Neutrophil (primary cell): ENCODE measurements at regions not wholly inside any gene's neighbourhood (a gene's known extent, or its start where the extent isn't known, plus 50 kb on each side); places are given as distances from the start of the nearest gene placed in this dataset.

Experiments used
- H3K27ac ChIP-seq: fragments of 200-600 bp; sonication (generic); 2 replicates; pipeline ENCODE4 v1.5.1; 2016; ENCODE audit warnings: mild to moderate bottlenecking, moderate library complexity
- H3K27me3 ChIP-seq: fragments of 200-600 bp; sonication (generic); 2 replicates; pipeline ENCODE4 v1.6.0; 2016; ENCODE audit warnings: mild to moderate bottlenecking
- H3K36me3 ChIP-seq: fragments of 200-600 bp; sonication (generic); 2 replicates; pipeline ENCODE4 v1.5.1; 2017
- H3K4me1 ChIP-seq, 2 experiments: fragments of 200-600 bp in 1 of 2; sonication (generic) in 1 of 2; 1 replicate in 1 of 2; 2 replicates in 1 of 2; pipeline versions ENCODE4 v1.5.1 to v1.6.1; 2013 to 2016; ENCODE audit warnings: low read depth in 1 of 2, low read length in 1 of 2, mild to moderate bottlenecking in 1 of 2, moderate library complexity in 1 of 2; ENCODE audit not compliant: control insufficient read depth in 1 of 2, insufficient read depth in 1 of 2
- H3K4me3 ChIP-seq, 2 experiments: fragments of 200-600 bp in 1 of 2; sonication (generic) in 1 of 2; 1 replicate in 1 of 2; 2 replicates in 1 of 2; pipeline ENCODE4 v1.5.1; 2013 to 2016; ENCODE audit warnings: low read depth in 1 of 2, low read length in 1 of 2, mild to moderate bottlenecking in 1 of 2, moderate library complexity in 1 of 2
- H3K9me3 ChIP-seq: fragments of 200-600 bp; sonication (generic); 2 replicates; pipeline ENCODE4 v1.5.1; 2016
- TF ChIP-seq, protein P1 (sequence below): fragments of 200-600 bp; sonication (generic); IDR thresholded peaks from 2 replicates; pipeline ENCODE4 v1.5.1; 2016; ENCODE audit warnings: antibody characterized with exemption

GRCh38 chr9:86858009-86858408 is 89.3 kb downstream of the GAS1 start:
- H3K27ac ChIP-seq = no peak overlapping the region
- no peaks in the 10 kb centered on the region for H3K36me3 ChIP-seq
- TF ChIP-seq, protein P1, sequence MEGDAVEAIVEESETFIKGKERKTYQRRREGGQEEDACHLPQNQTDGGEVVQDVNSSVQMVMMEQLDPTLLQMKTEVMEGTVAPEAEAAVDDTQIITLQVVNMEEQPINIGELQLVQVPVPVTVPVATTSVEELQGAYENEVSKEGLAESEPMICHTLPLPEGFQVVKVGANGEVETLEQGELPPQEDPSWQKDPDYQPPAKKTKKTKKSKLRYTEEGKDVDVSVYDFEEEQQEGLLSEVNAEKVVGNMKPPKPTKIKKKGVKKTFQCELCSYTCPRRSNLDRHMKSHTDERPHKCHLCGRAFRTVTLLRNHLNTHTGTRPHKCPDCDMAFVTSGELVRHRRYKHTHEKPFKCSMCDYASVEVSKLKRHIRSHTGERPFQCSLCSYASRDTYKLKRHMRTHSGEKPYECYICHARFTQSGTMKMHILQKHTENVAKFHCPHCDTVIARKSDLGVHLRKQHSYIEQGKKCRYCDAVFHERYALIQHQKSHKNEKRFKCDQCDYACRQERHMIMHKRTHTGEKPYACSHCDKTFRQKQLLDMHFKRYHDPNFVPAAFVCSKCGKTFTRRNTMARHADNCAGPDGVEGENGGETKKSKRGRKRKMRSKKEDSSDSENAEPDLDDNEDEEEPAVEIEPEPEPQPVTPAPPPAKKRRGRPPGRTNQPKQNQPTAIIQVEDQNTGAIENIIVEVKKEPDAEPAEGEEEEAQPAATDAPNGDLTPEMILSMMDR = no peak

DNA sequence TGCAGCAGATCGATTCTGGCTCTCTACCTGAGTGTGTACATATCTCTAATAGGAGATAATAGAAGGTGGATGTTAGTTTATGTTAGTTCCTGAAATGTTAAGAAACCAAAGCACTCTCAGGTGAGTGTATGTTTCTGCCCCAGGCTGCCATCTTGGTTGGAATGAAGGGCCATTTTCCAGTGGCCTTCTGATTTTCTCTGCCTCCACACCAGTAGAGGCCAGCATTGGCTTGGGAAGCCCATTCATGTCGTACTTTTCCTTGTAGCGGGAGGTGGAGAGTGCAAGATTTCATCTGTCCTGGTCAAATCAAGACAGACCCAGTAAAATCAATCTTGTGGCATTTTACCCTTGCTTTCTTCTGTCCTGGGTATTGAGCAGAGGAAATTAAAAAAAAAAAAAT is 91.0 kb downstream of the GAS1 start:
- Histone ChIP-seq H3K27ac (no peak overlapping the region), H3K27me3 (no peaks in the 10 kb centered on the region), H3K4me1 (no peaks in the 10 kb centered on the region), H3K4me3 (no peak overlapping the region), H3K9me3 (no peaks in the 10 kb centered on the region), H3K36me3 (no peaks in the 10 kb centered on the region)
- TF ChIP-seq, protein P1 = no peak

More at GRCh38 chr9:86858009-86858408, 89.3 kb downstream of the GAS1 start:
- no peaks in the 10 kb centered on the region for H3K27me3 ChIP-seq
- no peak overlapping the region for H3K4me3 ChIP-seq
- H3K4me1 ChIP-seq = no peaks in the 10 kb centered on the region
- no peaks in the 10 kb centered on the region for H3K9me3 ChIP-seq

GRCh38 chr9:86854898-86855523 is 92.3 kb downstream of the GAS1 start:
- H3K4me1 ChIP-seq = no peaks in the 10 kb centered on the region
- no peaks in the 10 kb centered on the region for H3K9me3 ChIP-seq
- H3K4me3 ChIP-seq = no peak overlapping the region
- no peaks in the 10 kb centered on the region for H3K27me3 ChIP-seq
- no peaks in the 10 kb centered on the region for H3K36me3 ChIP-seq
- TF ChIP-seq, protein P1 = no peak
- no peak overlapping the region for H3K27ac ChIP-seq

GRCh38 chr9:86846656-86847055 is 100.7 kb downstream of the GAS1 start:
- H3K4me3 ChIP-seq = no peak overlapping the region
- H3K36me3 ChIP-seq = no peaks in the 10 kb centered on the region
- H3K4me1 ChIP-seq = no peaks in the 10 kb centered on the region
- H3K9me3 ChIP-seq = no peaks in the 10 kb centered on the region
- TF ChIP-seq, protein P1 = no peak
- no peaks in the 10 kb centered on the region for H3K27me3 ChIP-seq
- H3K27ac ChIP-seq = no peak overlapping the region

- H3K9me3 ChIP-seq = no peaks in the 10 kb centered on the region
- TF ChIP-seq, protein P1 = no peak
- H3K4me3 ChIP-seq = no peak overlapping the region
- no peaks in the 10 kb centered on the region for H3K36me3 ChIP-seq
- H3K27me3 ChIP-seq = no peaks in the 10 kb centered on the region
- no peaks in the 10 kb centered on the region for H3K4me1 ChIP-seq
- H3K27ac ChIP-seq = no peak overlapping the region
Observed at GRCh38 chr9:86843206-86843605, 104.1 kb downstream of the GAS1 start.

- Histone ChIP-seq H3K4me3 (no peak overlapping the region), H3K36me3 (no peaks in the 10 kb centered on the region), H3K9me3 (no peaks in the 10 kb centered on the region), H3K4me1 (no peaks in the 10 kb centered on the region), H3K27me3 (no peaks in the 10 kb centered on the region), H3K27ac (no peak overlapping the region)
- TF ChIP-seq, protein P1 = no peak
Observed at GRCh38 chr9:86842573-86842972, 104.7 kb downstream of the GAS1 start.
